ENCODE measurements at regions not wholly inside any gene's neighbourhood (a gene's known extent, or its start where the extent isn't known, plus 50 kb on each side); places are given as distances from the start of the nearest gene placed in this dataset.

DNA sequence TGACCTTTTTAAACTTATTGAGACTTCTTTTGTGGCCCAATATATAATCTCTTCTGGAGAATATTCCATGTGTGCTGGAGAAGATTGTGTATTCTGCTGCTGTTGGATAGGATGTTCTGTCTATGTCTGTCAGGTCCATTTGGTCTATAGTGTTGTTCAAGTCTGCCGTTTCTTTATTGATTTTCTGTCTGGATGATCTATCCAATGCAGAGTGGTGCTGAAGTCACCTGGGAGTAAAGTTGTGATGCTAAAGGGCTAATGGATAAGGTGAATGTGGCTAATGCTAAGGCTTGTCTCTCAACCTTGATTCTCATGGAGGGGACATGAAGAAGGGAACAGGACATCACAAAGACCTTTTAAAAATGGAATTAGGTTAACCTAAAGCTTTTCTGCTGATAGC lies 72.0 kb upstream of the AP1S2 start:
- Histone ChIP-seq H3K9me3 (ENCODE audit: control insufficient read depth, low read depth, low read length) (no peaks in the 10 kb centered on the region), H3K27me3 (ENCODE audit: control insufficient read depth, extremely low read depth, insufficient read depth, low read length) (peaks cover 8% of the 10 kb centered on the region), H3K4me3 (ENCODE audit: control insufficient read depth in 2 of 3, extremely low read depth in 1 of 3, insufficient read depth in 2 of 3, low read depth in 1 of 3, low read length in 3 of 3) (no peak overlapping the region), H2AFZ (ENCODE audit: control insufficient read depth, low read length) (no peak overlapping the region), H3K9me1 (ENCODE audit: control insufficient read depth, extremely low read depth, insufficient read depth, low read length) (no peaks in the 10 kb centered on the region), H3K79me2 (ENCODE audit: control insufficient read depth, insufficient read depth, low read length) (no peaks in the 10 kb centered on the region), H3K4me2 (ENCODE audit: control insufficient read depth, extremely low read depth, insufficient read depth, low read depth, low read length) (no peak overlapping the region), H3K27ac (ENCODE audit: control insufficient read depth, insufficient read depth, low read length) (no peak overlapping the region), H4K20me1 (ENCODE audit: control insufficient read depth, extremely low read depth, insufficient read depth, low read length) (no peaks in the 10 kb centered on the region), H3K36me3 (ENCODE audit: control insufficient read depth in 2 of 2, extremely low read depth in 1 of 2, insufficient read depth in 2 of 2, low read length in 2 of 2) (no peaks in the 10 kb centered on the region), H3K9ac (ENCODE audit: control insufficient read depth, extremely low read depth, insufficient read depth, low read length) (no peak overlapping the region), H3K4me1 (ENCODE audit: control insufficient read depth, extremely low read depth, insufficient read depth, low read length) (no peaks in the 10 kb centered on the region)
- dilution Hi-C loops (cut with MboI; ENCODE audit: extremely low pct_ligation_motif_present, low sequenced_read_pairs) = no loop called here
- DNase-seq (ENCODE audit: low read depth, low spot score) = no peak
- TF ChIP-seq EZH2 (IDR thresholded peaks at IDR 0.05; ENCODE audit: low read length) = no peak
- TF ChIP-seq, protein P1, sequence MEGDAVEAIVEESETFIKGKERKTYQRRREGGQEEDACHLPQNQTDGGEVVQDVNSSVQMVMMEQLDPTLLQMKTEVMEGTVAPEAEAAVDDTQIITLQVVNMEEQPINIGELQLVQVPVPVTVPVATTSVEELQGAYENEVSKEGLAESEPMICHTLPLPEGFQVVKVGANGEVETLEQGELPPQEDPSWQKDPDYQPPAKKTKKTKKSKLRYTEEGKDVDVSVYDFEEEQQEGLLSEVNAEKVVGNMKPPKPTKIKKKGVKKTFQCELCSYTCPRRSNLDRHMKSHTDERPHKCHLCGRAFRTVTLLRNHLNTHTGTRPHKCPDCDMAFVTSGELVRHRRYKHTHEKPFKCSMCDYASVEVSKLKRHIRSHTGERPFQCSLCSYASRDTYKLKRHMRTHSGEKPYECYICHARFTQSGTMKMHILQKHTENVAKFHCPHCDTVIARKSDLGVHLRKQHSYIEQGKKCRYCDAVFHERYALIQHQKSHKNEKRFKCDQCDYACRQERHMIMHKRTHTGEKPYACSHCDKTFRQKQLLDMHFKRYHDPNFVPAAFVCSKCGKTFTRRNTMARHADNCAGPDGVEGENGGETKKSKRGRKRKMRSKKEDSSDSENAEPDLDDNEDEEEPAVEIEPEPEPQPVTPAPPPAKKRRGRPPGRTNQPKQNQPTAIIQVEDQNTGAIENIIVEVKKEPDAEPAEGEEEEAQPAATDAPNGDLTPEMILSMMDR (optimal IDR thresholded peaks at IDR 0.05 in 1 of 3, IDR thresholded peaks at IDR 0.05 in 1 of 3, conservative IDR thresholded peaks at IDR 0.05 in 1 of 3; ENCODE audit: extremely low read depth in 1 of 3, insufficient read depth in 2 of 3, low read length in 3 of 3) = no peak
- no peak for FAIRE-seq

DNA sequence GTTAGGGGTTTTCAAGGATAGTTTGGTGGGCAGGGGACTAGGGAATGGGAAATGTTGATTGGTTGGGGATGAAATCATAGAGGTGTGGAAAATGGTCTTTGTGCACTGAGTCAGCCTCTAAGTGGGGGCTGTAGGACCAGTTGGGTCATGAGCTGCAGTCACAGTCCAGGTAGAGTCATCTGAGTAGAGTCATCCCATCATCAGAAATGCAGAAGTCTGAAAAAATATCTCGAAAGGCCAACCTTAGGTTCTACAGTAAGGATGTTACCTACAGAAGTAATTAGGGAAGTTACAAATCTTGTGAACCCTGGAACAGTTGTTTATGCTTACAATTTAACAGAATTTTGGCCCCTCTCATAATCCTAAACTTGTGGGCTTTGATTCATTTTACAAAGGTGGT lies 63.4 kb upstream of the AP1S2 start:
- H3K27me3 ChIP-seq (ENCODE audit: control insufficient read depth, extremely low read depth, insufficient read depth, low read length) = peaks cover 3% of the 10 kb centered on the region
- dilution Hi-C loops (cut with MboI; ENCODE audit: extremely low pct_ligation_motif_present, low sequenced_read_pairs) = no loop called here
- FAIRE-seq (no peak), DNase-seq (ENCODE audit: low read depth, low spot score) (no peak)
- no peak overlapping the region for H3K4me3 ChIP-seq (ENCODE audit: control insufficient read depth in 2 of 3, extremely low read depth in 1 of 3, insufficient read depth in 2 of 3, low read depth in 1 of 3, low read length in 3 of 3)
- no peak overlapping the region for H2AFZ ChIP-seq (ENCODE audit: control insufficient read depth, low read length)
- no peak overlapping the region for H3K9ac ChIP-seq (ENCODE audit: control insufficient read depth, extremely low read depth, insufficient read depth, low read length)
- no peaks in the 10 kb centered on the region for H3K36me3 ChIP-seq (ENCODE audit: control insufficient read depth in 2 of 2, extremely low read depth in 1 of 2, insufficient read depth in 2 of 2, low read length in 2 of 2)
- H3K4me2 ChIP-seq (ENCODE audit: control insufficient read depth, extremely low read depth, insufficient read depth, low read depth, low read length) = no peak overlapping the region
- H4K20me1 ChIP-seq (ENCODE audit: control insufficient read depth, extremely low read depth, insufficient read depth, low read length) = no peaks in the 10 kb centered on the region
- H3K9me1 ChIP-seq (ENCODE audit: control insufficient read depth, extremely low read depth, insufficient read depth, low read length) = no peaks in the 10 kb centered on the region
- TF ChIP-seq, protein P1 (optimal IDR thresholded peaks at IDR 0.05 in 1 of 3, IDR thresholded peaks at IDR 0.05 in 1 of 3, conservative IDR thresholded peaks at IDR 0.05 in 1 of 3; ENCODE audit: extremely low read depth in 1 of 3, insufficient read depth in 2 of 3, low read length in 3 of 3) = no peak
- no peak for TF ChIP-seq EZH2 (IDR thresholded peaks at IDR 0.05; ENCODE audit: low read length)
- no peaks in the 10 kb centered on the region for H3K79me2 ChIP-seq (ENCODE audit: control insufficient read depth, insufficient read depth, low read length)
- H3K9me3 ChIP-seq (ENCODE audit: control insufficient read depth, low read depth, low read length) = no peaks in the 10 kb centered on the region
- H3K4me1 ChIP-seq (ENCODE audit: control insufficient read depth, extremely low read depth, insufficient read depth, low read length) = no peaks in the 10 kb centered on the region
- H3K27ac ChIP-seq (ENCODE audit: control insufficient read depth, insufficient read depth, low read length) = no peak overlapping the region

Measured in keratinocyte (primary cell).